Osteoblast (primary cell): ENCODE measurements at regions not wholly inside any gene's neighbourhood (a gene's known extent, or its start where the extent isn't known, plus 50 kb on each side); places are given as distances from the start of the nearest gene placed in this dataset.

ENCODE experiments used
- DNase-seq: peaks from one replicate; pipeline ENCODE4 v3.0.0; 2011; ENCODE audit warnings: low spot score, mixed read lengths; ENCODE audit not compliant: insufficient read length; ENCODE audit errors: missing footprints
- H2AFZ ChIP-seq: 2 replicates; pipeline ENCODE4 v1.6.0; 2011; ENCODE audit warnings: mild to moderate bottlenecking, low read length
- H3K27ac ChIP-seq: 2 replicates; pipeline ENCODE4 v1.5.1; 2011; ENCODE audit warnings: mild to moderate bottlenecking, low read depth, low read length, moderate library complexity
- H3K27me3 ChIP-seq: 2 replicates; pipeline ENCODE4 v1.6.0; 2012; ENCODE audit warnings: mild to moderate bottlenecking, control low read depth, inconsistent platforms, low read length, moderate library complexity; ENCODE audit not compliant: insufficient read depth
- H3K36me3 ChIP-seq: 2 replicates; pipeline ENCODE4 v1.5.1; 2011; ENCODE audit warnings: mild to moderate bottlenecking, low read length, control low read depth, moderate library complexity; ENCODE audit not compliant: insufficient read depth
- H3K4me1 ChIP-seq: 2 replicates; pipeline ENCODE4 v1.5.1; 2011; ENCODE audit warnings: mild to moderate bottlenecking, low read length, control low read depth, moderate library complexity; ENCODE audit not compliant: insufficient read depth
- H3K4me2 ChIP-seq: 2 replicates; pipeline ENCODE4 v1.6.0; 2011; ENCODE audit warnings: mild to moderate bottlenecking, low read length; ENCODE audit not compliant: insufficient read depth
- H3K4me3 ChIP-seq: fragments of 200-600 bp; sonication (generic); 3 replicates; pipeline ENCODE4 v1.5.1; 2012; ENCODE audit warnings: mild to moderate bottlenecking, low read length, inconsistent platforms; ENCODE audit not compliant: insufficient read depth
- H3K79me2 ChIP-seq: 2 replicates; pipeline ENCODE4 v1.6.0; 2012; ENCODE audit warnings: mild to moderate bottlenecking, low read length, control low read depth, inconsistent platforms; ENCODE audit not compliant: insufficient read depth
- H3K9me3 ChIP-seq: 2 replicates; pipeline ENCODE4 v1.5.1; 2011; ENCODE audit warnings: low read depth, low read length, control low read depth
- H4K20me1 ChIP-seq: 2 replicates; pipeline ENCODE4 v1.6.0; 2012; ENCODE audit warnings: mild to moderate bottlenecking, low read length, control low read depth; ENCODE audit not compliant: insufficient read depth
- TF ChIP-seq, protein P1 (sequence below): IDR thresholded peaks from 2 replicates; pipeline ENCODE4 v1.5.1; 2011; ENCODE audit warnings: mild to moderate bottlenecking, low read depth, low read length, moderate library complexity; ENCODE audit errors: extremely low read depth

DNA sequence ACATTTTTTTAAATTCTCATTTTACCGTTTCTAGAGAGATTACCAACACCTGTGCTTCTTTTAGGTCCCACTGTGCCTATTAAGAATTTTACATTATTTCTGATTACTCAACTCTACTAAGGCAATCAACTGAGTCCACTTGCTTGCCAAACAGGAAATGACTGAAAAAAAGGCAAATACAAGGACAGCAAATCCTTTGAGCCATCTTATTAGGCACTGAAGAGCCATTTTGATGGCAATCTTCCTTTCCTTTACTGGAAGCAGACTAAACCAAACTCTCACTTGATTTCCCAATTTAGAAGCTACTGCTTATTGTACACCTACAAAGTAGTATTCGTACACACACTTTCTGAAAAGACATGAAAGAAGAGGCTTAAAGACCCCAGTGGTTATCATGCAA, 121.4 kb upstream of the COL3A1 start:
- Histone ChIP-seq H4K20me1 (no peaks in the 10 kb centered on the region), H3K4me1 (peaks cover 8% of the 10 kb centered on the region), H3K27me3 (no peaks in the 10 kb centered on the region), H3K4me2 (no peak overlapping the region), H3K27ac (no peak overlapping the region), H3K79me2 (no peaks in the 10 kb centered on the region), H3K36me3 (no peaks in the 10 kb centered on the region), H3K4me3 (no peak overlapping the region), H2AFZ (peak overlapping the region; percentile 47), H3K9me3 (no peaks in the 10 kb centered on the region)
- DNase-seq = no peak
- TF ChIP-seq, protein P1, sequence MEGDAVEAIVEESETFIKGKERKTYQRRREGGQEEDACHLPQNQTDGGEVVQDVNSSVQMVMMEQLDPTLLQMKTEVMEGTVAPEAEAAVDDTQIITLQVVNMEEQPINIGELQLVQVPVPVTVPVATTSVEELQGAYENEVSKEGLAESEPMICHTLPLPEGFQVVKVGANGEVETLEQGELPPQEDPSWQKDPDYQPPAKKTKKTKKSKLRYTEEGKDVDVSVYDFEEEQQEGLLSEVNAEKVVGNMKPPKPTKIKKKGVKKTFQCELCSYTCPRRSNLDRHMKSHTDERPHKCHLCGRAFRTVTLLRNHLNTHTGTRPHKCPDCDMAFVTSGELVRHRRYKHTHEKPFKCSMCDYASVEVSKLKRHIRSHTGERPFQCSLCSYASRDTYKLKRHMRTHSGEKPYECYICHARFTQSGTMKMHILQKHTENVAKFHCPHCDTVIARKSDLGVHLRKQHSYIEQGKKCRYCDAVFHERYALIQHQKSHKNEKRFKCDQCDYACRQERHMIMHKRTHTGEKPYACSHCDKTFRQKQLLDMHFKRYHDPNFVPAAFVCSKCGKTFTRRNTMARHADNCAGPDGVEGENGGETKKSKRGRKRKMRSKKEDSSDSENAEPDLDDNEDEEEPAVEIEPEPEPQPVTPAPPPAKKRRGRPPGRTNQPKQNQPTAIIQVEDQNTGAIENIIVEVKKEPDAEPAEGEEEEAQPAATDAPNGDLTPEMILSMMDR = no peak

DNA sequence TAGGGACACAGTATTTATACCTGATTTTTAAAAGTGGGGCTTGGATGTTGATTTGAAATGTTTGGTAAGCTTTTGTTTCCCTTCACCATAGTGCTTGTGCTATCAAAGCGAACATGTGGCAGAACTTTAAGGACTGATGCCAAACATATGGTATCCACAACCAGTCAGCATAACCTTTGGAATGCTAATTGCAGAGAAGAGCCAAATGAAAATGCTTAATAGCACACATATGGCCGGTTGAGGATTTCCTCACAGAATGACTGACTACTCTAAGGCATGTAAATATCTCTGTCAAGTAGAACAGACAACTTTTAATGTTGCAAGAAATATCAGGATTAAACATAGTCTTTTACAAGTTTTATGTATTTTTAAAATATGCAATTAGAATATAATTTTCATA, 120.9 kb upstream of the COL3A1 start:
- Histone ChIP-seq H3K27ac (no peak overlapping the region), H3K9me3 (no peaks in the 10 kb centered on the region), H3K79me2 (no peaks in the 10 kb centered on the region), H2AFZ (peak overlapping the region; percentile 49), H3K4me1 (peaks cover 8% of the 10 kb centered on the region), H3K27me3 (no peaks in the 10 kb centered on the region), H3K36me3 (no peaks in the 10 kb centered on the region), H4K20me1 (no peaks in the 10 kb centered on the region), H3K4me2 (no peak overlapping the region), H3K4me3 (no peak overlapping the region)
- DNase-seq = no peak
- TF ChIP-seq, protein P1 = no peak

DNA sequence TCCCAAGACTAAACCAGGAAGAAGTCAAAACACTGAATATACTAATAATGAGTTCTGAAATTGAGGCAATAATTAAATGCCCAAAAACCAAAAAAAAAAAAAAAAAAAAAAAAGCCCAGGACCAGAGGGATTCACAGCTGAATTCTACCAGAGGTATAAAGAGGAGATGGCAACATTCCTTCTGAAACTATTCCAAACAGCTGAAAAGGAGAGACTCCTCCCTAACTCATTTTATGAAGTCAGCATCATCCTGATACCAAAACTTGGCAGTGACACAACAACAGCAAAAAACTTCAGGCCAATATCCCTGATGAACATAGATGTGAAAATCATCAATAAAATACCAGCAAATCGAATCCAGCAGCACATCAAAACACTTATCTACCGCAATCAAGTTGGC, 108.5 kb upstream of the COL3A1 start:
- no peaks in the 10 kb centered on the region for H3K27me3 ChIP-seq
- H3K79me2 ChIP-seq = no peaks in the 10 kb centered on the region
- H3K4me1 ChIP-seq = peaks cover 14% of the 10 kb centered on the region
- H4K20me1 ChIP-seq = no peaks in the 10 kb centered on the region
- TF ChIP-seq, protein P1 = no peak
- no peak overlapping the region for H3K4me2 ChIP-seq
- H3K36me3 ChIP-seq = no peaks in the 10 kb centered on the region
- no peak overlapping the region for H2AFZ ChIP-seq
- H3K4me3 ChIP-seq = no peak overlapping the region
- DNase-seq = no peak
- no peak overlapping the region for H3K27ac ChIP-seq
- no peaks in the 10 kb centered on the region for H3K9me3 ChIP-seq

DNA sequence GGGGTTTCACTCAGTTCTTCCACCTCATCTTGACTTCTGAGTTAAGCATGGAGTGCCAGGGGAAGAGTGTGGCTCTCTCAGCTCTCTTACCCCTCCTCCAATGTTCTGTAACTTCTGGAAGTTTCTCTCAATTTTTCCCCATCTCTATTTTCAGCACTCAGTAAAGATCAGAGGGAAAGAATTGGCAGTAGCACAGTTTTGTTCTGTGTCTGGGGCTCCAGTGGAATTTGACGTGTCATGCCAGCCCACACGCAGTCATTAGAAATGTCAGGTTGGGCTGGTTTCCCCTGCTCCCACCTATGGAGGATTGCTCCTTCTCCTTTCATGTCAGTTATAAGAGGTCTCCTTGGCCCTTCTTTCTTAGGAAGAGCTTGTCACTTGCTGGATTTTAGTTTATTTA, 104.6 kb upstream of the COL3A1 start:
- peaks cover 14% of the 10 kb centered on the region for H3K4me1 ChIP-seq
- H3K36me3 ChIP-seq = no peaks in the 10 kb centered on the region
- H3K79me2 ChIP-seq = no peaks in the 10 kb centered on the region
- peak overlapping the region; percentile 21 for H2AFZ ChIP-seq
- no peaks in the 10 kb centered on the region for H3K27me3 ChIP-seq
- DNase-seq = peak; percentile 17
- no peaks in the 10 kb centered on the region for H3K9me3 ChIP-seq
- no peak overlapping the region for H3K4me2 ChIP-seq
- TF ChIP-seq, protein P1 = no peak
- no peaks in the 10 kb centered on the region for H4K20me1 ChIP-seq
- no peak overlapping the region for H3K4me3 ChIP-seq
- H3K27ac ChIP-seq = peak overlapping the region; percentile 75
